HG02840 (cell line): ENCODE measurements at regions not wholly inside any gene's neighbourhood (a gene's known extent, or its start where the extent isn't known, plus 50 kb on each side); places are given as distances from the start of the nearest gene placed in this dataset.
"Not testable (repeated sequence)": the region's sequence is repeated elsewhere in the genome, so short reads cannot be mapped to it uniquely, and the experiment has no call there.

Experiments used
- ATAC-seq: cut with Tn5 transposase; IDR thresholded peaks from one replicate; pipeline ENCODE4 v1.9.1; 2021; ENCODE audit warnings: mild to moderate bottlenecking, moderate library complexity, moderate number of reproducible peaks; ENCODE audit not compliant: unreplicated experiment, low FRiP score

GRCh38 chr3:69648126-69648525 lies 91.1 kb upstream of the MITF start:
- no peak for ATAC-seq

- ATAC-seq: no peak
Observed at GRCh38 chr3:69647511-69648110, 91.7 kb upstream of the MITF start.

- no peak for ATAC-seq
Observed at GRCh38 chr3:69647081-69647480, 92.2 kb upstream of the MITF start.

- ATAC-seq: no peak
Observed at GRCh38 chr3:69646287-69647067, 92.8 kb upstream of the MITF start.

GRCh38 chr3:69642606-69643005 lies 96.7 kb upstream of the MITF start:
- no peak for ATAC-seq

GRCh38 chr3:69639851-69640250 lies 99.4 kb upstream of the MITF start:
- ATAC-seq: no peak

- ATAC-seq: no peak
Observed at GRCh38 chr3:69628951-69629350, 110.3 kb upstream of the MITF start.

GRCh38 chr3:69613286-69613685 lies 126.0 kb upstream of the MITF start:
- no peak for ATAC-seq

- ATAC-seq: no peak
Observed at GRCh38 chr3:69612791-69613190, 126.5 kb upstream of the MITF start.

- not testable (repeated sequence) for ATAC-seq
Observed at GRCh38 chr3:69609566-69609965, 129.7 kb upstream of the MITF start.

GRCh38 chr3:69607466-69608305 lies 131.6 kb upstream of the MITF start:
- no peak for ATAC-seq

GRCh38 chr3:69605867-69606266 lies 133.4 kb upstream of the MITF start:
- ATAC-seq: no peak

GRCh38 chr3:69604735-69605450 lies 134.4 kb upstream of the MITF start:
- no peak for ATAC-seq

- ATAC-seq: no peak
Observed at GRCh38 chr3:69602112-69602511, 137.2 kb upstream of the MITF start.

- ATAC-seq: no peak
Observed at GRCh38 chr3:69594286-69594685, 145.0 kb upstream of the MITF start.

- ATAC-seq: no peak
Observed at GRCh38 chr3:69591164-69591736, 148.0 kb upstream of the MITF start.

- ATAC-seq: no peak
Observed at GRCh38 chr3:69590111-69590510, 149.2 kb upstream of the MITF start.

GRCh38 chr3:69588170-69588569 lies 151.1 kb upstream of the MITF start:
- no peak for ATAC-seq

- ATAC-seq: no peak
Observed at GRCh38 chr3:69585472-69585871, 153.8 kb upstream of the MITF start.

- ATAC-seq: no peak
Observed at GRCh38 chr3:69582044-69582443, 157.2 kb upstream of the MITF start.
